ENCODE measurements at regions not wholly inside any gene's neighbourhood (a gene's known extent, or its start where the extent isn't known, plus 50 kb on each side); places are given as distances from the start of the nearest gene placed in this dataset.
"Not testable (repeated sequence)": the region's sequence is repeated elsewhere in the genome, so short reads cannot be mapped to it uniquely, and the experiment has no call there.

DNA sequence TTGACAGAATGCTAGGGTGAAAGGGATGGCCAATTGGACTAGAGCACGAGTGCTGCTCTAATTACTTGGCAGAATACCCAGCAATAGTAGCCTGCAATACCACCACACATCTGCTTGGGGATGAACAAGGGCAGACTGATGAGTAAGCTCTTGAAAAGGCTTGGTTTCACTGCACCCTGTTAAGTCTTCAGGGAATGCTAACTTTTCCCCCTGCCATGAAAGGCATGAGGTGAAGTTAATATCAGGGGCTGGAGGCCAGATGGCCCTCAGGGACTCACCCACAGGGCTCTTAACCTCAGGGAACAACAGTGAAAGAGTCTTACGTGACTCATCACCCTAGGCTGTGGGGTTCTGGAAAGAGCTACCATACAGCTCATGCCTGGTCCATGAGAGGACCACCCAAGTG is 51.7 kb upstream of the MYL1 start:
- H4K20me1 ChIP-seq (ENCODE audit: insufficient read depth, low read length) = no peaks in the 10 kb centered on the region
- H3K4me1 ChIP-seq (ENCODE audit: insufficient read depth, low read length) = peaks cover 13% of the 10 kb centered on the region; the same call in 1 of the 2 replicates
- BruUV-seq (replicated peaks) = no TSS peak
- intact Hi-C loops (cut with micrococcal nuclease; ENCODE audit: unreplicated experiment) = no loop called here
- ATAC-seq (no peak), DNase-seq (ENCODE audit: low spot score) (no peak), FAIRE-seq (no peak)
- H3K4me3 ChIP-seq (replicated peaks in 1 of 3; ENCODE audit: insufficient read depth in 1 of 3, low read depth in 2 of 3, low read length in 3 of 3) = no peak overlapping the region
- TF ChIP-seq ZNF143 (CRISPR knock-in tag; IDR thresholded peaks at IDR 0.05) (no peak), ZFP37 (CRISPR knock-in tag; IDR thresholded peaks at IDR 0.05; ENCODE audit: borderline replicate concordance) (no peak), TOE1 (CRISPR knock-in tag; IDR thresholded peaks at IDR 0.05) (no peak), SNAI1 (CRISPR knock-in tag; IDR thresholded peaks at IDR 0.05; ENCODE audit: borderline replicate concordance) (no peak), EEA1 (CRISPR knock-in tag; IDR thresholded peaks at IDR 0.05; ENCODE audit: borderline replicate concordance) (no peak), ZNF30 (CRISPR knock-in tag; IDR thresholded peaks at IDR 0.05) (no peak)
- TF ChIP-seq, protein P1, sequence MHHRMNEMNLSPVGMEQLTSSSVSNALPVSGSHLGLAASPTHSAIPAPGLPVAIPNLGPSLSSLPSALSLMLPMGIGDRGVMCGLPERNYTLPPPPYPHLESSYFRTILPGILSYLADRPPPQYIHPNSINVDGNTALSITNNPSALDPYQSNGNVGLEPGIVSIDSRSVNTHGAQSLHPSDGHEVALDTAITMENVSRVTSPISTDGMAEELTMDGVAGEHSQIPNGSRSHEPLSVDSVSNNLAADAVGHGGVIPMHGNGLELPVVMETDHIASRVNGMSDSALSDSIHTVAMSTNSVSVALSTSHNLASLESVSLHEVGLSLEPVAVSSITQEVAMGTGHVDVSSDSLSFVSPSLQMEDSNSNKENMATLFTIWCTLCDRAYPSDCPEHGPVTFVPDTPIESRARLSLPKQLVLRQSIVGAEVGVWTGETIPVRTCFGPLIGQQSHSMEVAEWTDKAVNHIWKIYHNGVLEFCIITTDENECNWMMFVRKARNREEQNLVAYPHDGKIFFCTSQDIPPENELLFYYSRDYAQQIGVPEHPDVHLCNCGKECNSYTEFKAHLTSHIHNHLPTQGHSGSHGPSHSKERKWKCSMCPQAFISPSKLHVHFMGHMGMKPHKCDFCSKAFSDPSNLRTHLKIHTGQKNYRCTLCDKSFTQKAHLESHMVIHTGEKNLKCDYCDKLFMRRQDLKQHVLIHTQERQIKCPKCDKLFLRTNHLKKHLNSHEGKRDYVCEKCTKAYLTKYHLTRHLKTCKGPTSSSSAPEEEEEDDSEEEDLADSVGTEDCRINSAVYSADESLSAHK (CRISPR knock-in tag; IDR thresholded peaks at IDR 0.05; ENCODE audit: borderline replicate concordance) = no peak
- no peak overlapping the region for H3K9ac ChIP-seq (ENCODE audit: insufficient read depth, low read depth, low read length)
- no peak overlapping the region for H3K27ac ChIP-seq (ENCODE audit: extremely low read length, insufficient read depth, low read length)
- WGBS (ENCODE audit: low lambda C conversion rate) = 0% methylated on average over 2 of the region's 2 CpGs
- in situ Hi-C loops (cut with HindIII; ENCODE audit: extremely low pct_ligation_motif_present, low pct_unique_long_range_greater_than_20kb) = no loop called here
- no peak overlapping the region for H2AFZ ChIP-seq (ENCODE audit: low read length)
- no peaks in the 10 kb centered on the region for H3K9me3 ChIP-seq (ENCODE audit: low read length)
- POLR2A ChIA-PET = no interaction called here
- CTCF ChIA-PET (ENCODE audit: low intra/inter-chr PET ratio, low total read pairs) = no interaction called here
- H3K27me3 ChIP-seq (ENCODE audit: control insufficient read depth in 1 of 2, insufficient read depth in 2 of 2, low read length in 2 of 2) = no peaks in the 10 kb centered on the region
- no peaks in the 10 kb centered on the region for H3K36me3 ChIP-seq (replicated peaks in 1 of 2; ENCODE audit: control insufficient read depth in 1 of 2, insufficient read depth in 2 of 2, low read length in 2 of 2)
- no peak overlapping the region for H3K4me2 ChIP-seq (ENCODE audit: low read depth, low read length)
- H3K79me2 ChIP-seq (ENCODE audit: insufficient read depth, low read length) = no peaks in the 10 kb centered on the region

DNA sequence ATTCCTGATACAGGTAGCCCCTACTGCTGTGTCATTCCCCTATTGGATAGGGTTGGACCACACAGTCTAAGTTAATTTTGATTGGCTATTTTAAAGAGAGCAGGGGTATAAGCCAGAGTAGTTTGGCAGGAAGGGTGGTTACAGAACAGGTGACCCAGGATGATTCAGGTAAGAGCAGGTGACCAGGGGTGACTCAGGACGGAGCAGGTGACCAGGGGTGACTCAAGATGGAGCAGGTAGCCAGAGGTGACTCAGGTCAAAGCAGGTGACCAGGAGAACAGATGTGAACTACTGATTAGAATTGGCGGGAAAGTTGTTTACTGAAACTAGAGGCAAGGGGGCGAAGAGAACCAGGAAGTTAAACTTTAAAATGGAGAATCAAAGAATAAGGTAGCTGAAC is 50.5 kb upstream of the MYL1 start:
- H3K4me2 ChIP-seq (ENCODE audit: low read depth, low read length); H4K20me1 ChIP-seq (ENCODE audit: insufficient read depth, low read length); POLR2A ChIA-PET; CTCF ChIA-PET (ENCODE audit: low intra/inter-chr PET ratio, low total read pairs); H3K79me2 ChIP-seq (ENCODE audit: insufficient read depth, low read length); BruUV-seq (replicated peaks); H3K27me3 ChIP-seq (ENCODE audit: control insufficient read depth in 1 of 2, insufficient read depth in 2 of 2, low read length in 2 of 2); intact Hi-C loops (cut with micrococcal nuclease; ENCODE audit: unreplicated experiment); DNase-seq (ENCODE audit: low spot score); ATAC-seq; H2AFZ ChIP-seq (ENCODE audit: low read length); H3K9me3 ChIP-seq (ENCODE audit: low read length); H3K4me3 ChIP-seq (replicated peaks in 1 of 3; ENCODE audit: insufficient read depth in 1 of 3, low read depth in 2 of 3, low read length in 3 of 3); FAIRE-seq; H3K27ac ChIP-seq (ENCODE audit: extremely low read length, insufficient read depth, low read length); H3K36me3 ChIP-seq (replicated peaks in 1 of 2; ENCODE audit: control insufficient read depth in 1 of 2, insufficient read depth in 2 of 2, low read length in 2 of 2); in situ Hi-C loops (cut with HindIII; ENCODE audit: extremely low pct_ligation_motif_present, low pct_unique_long_range_greater_than_20kb); H3K9ac ChIP-seq (ENCODE audit: insufficient read depth, low read depth, low read length): not testable (repeated sequence)
- 9% methylated on average over 3 of the region's 3 CpGs for WGBS (ENCODE audit: low lambda C conversion rate)
- H3K4me1 ChIP-seq (ENCODE audit: insufficient read depth, low read length) = peaks cover 13% of the 10 kb centered on the region; the same call in 1 of the 2 replicates
